K562 (cell line): ENCODE measurements at regions not wholly inside any gene's neighbourhood (a gene's known extent, or its start where the extent isn't known, plus 50 kb on each side); places are given as distances from the start of the nearest gene placed in this dataset.

Source experiments
- BHLHE40 ChIP-seq: IDR thresholded peaks from 2 replicates; pipeline ENCODE4 v1.6.1; 2011; ENCODE audit warnings: low read length, improper control_type of control experiment
- CAMTA2 ChIP-seq: fragments of 250-450 bp; sonication (Bioruptor Pico); conservative IDR thresholded peaks from 2 replicates; pipeline ENCODE4 v1.5.1; 2022
- EZH2 ChIP-seq: IDR thresholded peaks from 2 replicates; pipeline ENCODE4 v1.6.1; 2012; ENCODE audit warnings: low read depth, mild to moderate bottlenecking, inconsistent platforms, low read length, borderline replicate concordance
- GTF2F1 ChIP-seq: IDR thresholded peaks from 2 replicates; pipeline ENCODE4 v1.6.1; 2011; ENCODE audit warnings: low read depth, low read length, improper control_type of control experiment
- MXI1 ChIP-seq: IDR thresholded peaks from 2 replicates; pipeline ENCODE4 v1.6.1; 2011; ENCODE audit warnings: low read depth, mild to moderate bottlenecking, improper control_type of control experiment, low read length
- POLR2A ChIP-seq: fragments of 450-650 bp; conservative IDR thresholded peaks from 2 replicates; pipeline ENCODE4 v1.6.1; 2016
- RBBP5 ChIP-seq: fragments of 200-600 bp; sonication (generic); IDR thresholded peaks from 2 replicates; pipeline ENCODE4 v1.6.1; 2012; ENCODE audit warnings: borderline replicate concordance, mild to moderate bottlenecking, low read length, control low read depth, inconsistent platforms; ENCODE audit not compliant: insufficient read depth, poor library complexity, severe bottlenecking
- SMAD3 ChIP-seq: fragments of 450-650 bp; formaldehyde crosslinking; conservative IDR thresholded peaks from 2 replicates; pipeline ENCODE4 v1.4.0; 2020; ENCODE audit warnings: mild to moderate bottlenecking
- TAF1 ChIP-seq: IDR thresholded peaks from 2 replicates; pipeline ENCODE4 v1.6.1; 2011; ENCODE audit warnings: mild to moderate bottlenecking, low read length, moderate library complexity; ENCODE audit not compliant: insufficient read depth, control insufficient read depth, severe bottlenecking; ENCODE audit errors: extremely low read depth
- TF ChIP-seq, protein P1 (sequence below), 3 experiments: IDR thresholded peaks in 2 of 3; conservative IDR thresholded peaks in 1 of 3; 2 replicates each; pipeline ENCODE4 v1.5.1; 2011 to 2012; ENCODE audit warnings: low read length in 3 of 3, mild to moderate bottlenecking in 3 of 3, control low read depth in 2 of 3, improper control_type of control experiment in 1 of 3, inconsistent platforms in 1 of 3, low read depth in 1 of 3, mixed read lengths in 1 of 3, moderate library complexity in 1 of 3; ENCODE audit not compliant: insufficient read depth in 2 of 3
- TF ChIP-seq, protein P2 (sequence below), 2 experiments: fragments of 450-650 bp in 1 of 2; sonication (generic) in 1 of 2; formaldehyde crosslinking in 1 of 2; IDR thresholded peaks; 2 replicates each; pipeline versions ENCODE4 v1.7.1 to v1.9.0; 2016 to 2022; ENCODE audit warnings: inconsistent platforms in 1 of 2, mild to moderate bottlenecking in 1 of 2, missing genetic modification reagents in 1 of 2

DNA sequence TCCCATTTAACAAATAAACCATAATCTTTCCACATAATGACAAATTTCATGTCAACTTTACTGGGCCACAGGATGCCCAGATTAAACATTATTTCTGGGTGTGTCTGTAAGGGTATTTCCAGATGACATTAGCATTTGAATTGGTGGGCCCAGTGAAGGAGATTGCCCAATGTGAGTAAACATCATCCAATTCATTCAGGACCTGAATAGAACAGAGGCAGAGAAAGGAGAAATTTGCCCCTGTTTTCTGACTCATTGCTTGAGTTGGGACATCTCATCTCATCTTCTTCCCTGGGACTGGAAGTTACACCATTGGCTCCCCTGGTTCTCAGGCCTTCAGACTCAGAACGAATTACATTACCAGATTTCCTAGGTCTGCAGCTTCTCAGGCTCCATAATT lies 142.9 kb downstream of the TPBG start:
- TF ChIP-seq RBBP5 (no peak), BHLHE40 (no peak), EZH2 (no peak), POLR2A (no peak), MXI1 (no peak), TAF1 (no peak), GTF2F1 (no peak), SMAD3 (CRISPR knock-in tag) (no peak), CAMTA2 (CRISPR knock-in tag) (no peak)
- TF ChIP-seq, protein P1, sequence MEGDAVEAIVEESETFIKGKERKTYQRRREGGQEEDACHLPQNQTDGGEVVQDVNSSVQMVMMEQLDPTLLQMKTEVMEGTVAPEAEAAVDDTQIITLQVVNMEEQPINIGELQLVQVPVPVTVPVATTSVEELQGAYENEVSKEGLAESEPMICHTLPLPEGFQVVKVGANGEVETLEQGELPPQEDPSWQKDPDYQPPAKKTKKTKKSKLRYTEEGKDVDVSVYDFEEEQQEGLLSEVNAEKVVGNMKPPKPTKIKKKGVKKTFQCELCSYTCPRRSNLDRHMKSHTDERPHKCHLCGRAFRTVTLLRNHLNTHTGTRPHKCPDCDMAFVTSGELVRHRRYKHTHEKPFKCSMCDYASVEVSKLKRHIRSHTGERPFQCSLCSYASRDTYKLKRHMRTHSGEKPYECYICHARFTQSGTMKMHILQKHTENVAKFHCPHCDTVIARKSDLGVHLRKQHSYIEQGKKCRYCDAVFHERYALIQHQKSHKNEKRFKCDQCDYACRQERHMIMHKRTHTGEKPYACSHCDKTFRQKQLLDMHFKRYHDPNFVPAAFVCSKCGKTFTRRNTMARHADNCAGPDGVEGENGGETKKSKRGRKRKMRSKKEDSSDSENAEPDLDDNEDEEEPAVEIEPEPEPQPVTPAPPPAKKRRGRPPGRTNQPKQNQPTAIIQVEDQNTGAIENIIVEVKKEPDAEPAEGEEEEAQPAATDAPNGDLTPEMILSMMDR (IDR thresholded peaks at IDR 0.05 in 2 of 3, conservative IDR thresholded peaks at IDR 0.05 in 1 of 3; ENCODE audit: insufficient read depth in 2 of 3, low read depth in 1 of 3, low read length in 3 of 3): no peak
- TF ChIP-seq, protein P2, sequence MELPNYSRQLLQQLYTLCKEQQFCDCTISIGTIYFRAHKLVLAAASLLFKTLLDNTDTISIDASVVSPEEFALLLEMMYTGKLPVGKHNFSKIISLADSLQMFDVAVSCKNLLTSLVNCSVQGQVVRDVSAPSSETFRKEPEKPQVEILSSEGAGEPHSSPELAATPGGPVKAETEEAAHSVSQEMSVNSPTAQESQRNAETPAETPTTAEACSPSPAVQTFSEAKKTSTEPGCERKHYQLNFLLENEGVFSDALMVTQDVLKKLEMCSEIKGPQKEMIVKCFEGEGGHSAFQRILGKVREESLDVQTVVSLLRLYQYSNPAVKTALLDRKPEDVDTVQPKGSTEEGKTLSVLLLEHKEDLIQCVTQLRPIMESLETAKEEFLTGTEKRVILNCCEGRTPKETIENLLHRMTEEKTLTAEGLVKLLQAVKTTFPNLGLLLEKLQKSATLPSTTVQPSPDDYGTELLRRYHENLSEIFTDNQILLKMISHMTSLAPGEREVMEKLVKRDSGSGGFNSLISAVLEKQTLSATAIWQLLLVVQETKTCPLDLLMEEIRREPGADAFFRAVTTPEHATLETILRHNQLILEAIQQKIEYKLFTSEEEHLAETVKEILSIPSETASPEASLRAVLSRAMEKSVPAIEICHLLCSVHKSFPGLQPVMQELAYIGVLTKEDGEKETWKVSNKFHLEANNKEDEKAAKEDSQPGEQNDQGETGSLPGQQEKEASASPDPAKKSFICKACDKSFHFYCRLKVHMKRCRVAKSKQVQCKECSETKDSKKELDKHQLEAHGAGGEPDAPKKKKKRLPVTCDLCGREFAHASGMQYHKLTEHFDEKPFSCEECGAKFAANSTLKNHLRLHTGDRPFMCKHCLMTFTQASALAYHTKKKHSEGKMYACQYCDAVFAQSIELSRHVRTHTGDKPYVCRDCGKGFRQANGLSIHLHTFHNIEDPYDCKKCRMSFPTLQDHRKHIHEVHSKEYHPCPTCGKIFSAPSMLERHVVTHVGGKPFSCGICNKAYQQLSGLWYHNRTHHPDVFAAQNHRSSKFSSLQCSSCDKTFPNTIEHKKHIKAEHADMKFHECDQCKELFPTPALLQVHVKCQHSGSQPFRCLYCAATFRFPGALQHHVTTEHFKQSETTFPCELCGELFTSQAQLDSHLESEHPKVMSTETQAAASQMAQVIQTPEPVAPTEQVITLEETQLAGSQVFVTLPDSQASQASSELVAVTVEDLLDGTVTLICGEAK (IDR thresholded peaks at IDR 0.05): no peak
- TF ChIP-seq, protein P2 (CRISPR knock-in tag; IDR thresholded peaks at IDR 0.05): no peak
